ENCODE measurements at regions not wholly inside any gene's neighbourhood (a gene's known extent, or its start where the extent isn't known, plus 50 kb on each side); places are given as distances from the start of the nearest gene placed in this dataset.

- DNase-seq (ENCODE audit: unreplicated experiment) = no peak
- ChIA-PET POLR2A (no interaction called here), CTCF (interaction anchor here (0.6 to 1.1 kb wide), 2 partner anchors 210 to 955 kb away, joined by 3 read pairs; no protein-coding TSS in a partner anchor)
- TF ChIP-seq CTCF (IDR thresholded peaks at IDR 0.05; ENCODE audit: unreplicated experiment) = no peak
- BruUV-seq (replicated peaks) = no TSS peak
- Mint-ChIP-seq H3K27ac (ENCODE audit: low read depth, unreplicated experiment) (no peak overlapping the region), H3K9me3 (ENCODE audit: unreplicated experiment) (no peaks in the 10 kb centered on the region), H3K4me1 (ENCODE audit: insufficient read depth, unreplicated experiment) (peaks cover 11% of the 10 kb centered on the region), H3K36me3 (ENCODE audit: insufficient read depth, unreplicated experiment) (no peaks in the 10 kb centered on the region), H3K27me3 (ENCODE audit: insufficient read depth, unreplicated experiment) (no peaks in the 10 kb centered on the region), H3K4me3 (ENCODE audit: unreplicated experiment) (no peak overlapping the region)
- intact Hi-C loops (cut with micrococcal nuclease) = loop anchor here (5.0 kb wide), 1 partner anchor 211 kb away; the partner anchor contains the start of gene IGFBP3
These were observed 212.0 kb upstream of the IGFBP3 start for GRCh38 chr7:46133072-46133471.

- Mint-ChIP-seq H3K27me3 (ENCODE audit: insufficient read depth, unreplicated experiment) (no peaks in the 10 kb centered on the region), H3K36me3 (ENCODE audit: insufficient read depth, unreplicated experiment) (no peaks in the 10 kb centered on the region), H3K27ac (ENCODE audit: low read depth, unreplicated experiment) (no peak overlapping the region), H3K9me3 (ENCODE audit: unreplicated experiment) (no peaks in the 10 kb centered on the region), H3K4me1 (ENCODE audit: insufficient read depth, unreplicated experiment) (peaks cover 12% of the 10 kb centered on the region), H3K4me3 (ENCODE audit: unreplicated experiment) (no peak overlapping the region)
- POLR2A ChIA-PET = interaction anchor here (0.8 to 1.0 kb wide), 2 partner anchors 19 to 29 kb away, joined by 3 to 5 read pairs; no protein-coding TSS in a partner anchor
- peak; percentile 6 for DNase-seq (ENCODE audit: unreplicated experiment)
- no peak for TF ChIP-seq CTCF (IDR thresholded peaks at IDR 0.05; ENCODE audit: unreplicated experiment)
- no TSS peak for BruUV-seq (replicated peaks)
- CTCF ChIA-PET = interaction anchor here (1.9 kb wide), 2 partner anchors 21 to 38 kb away, joined by 4 to 5 read pairs; no protein-coding TSS in a partner anchor
- intact Hi-C loops (cut with micrococcal nuclease) = loop anchor here (2.0 to 5.0 kb wide), 2 partner anchors 210 to 957 kb away; partner anchors contain the start of gene IGFBP3
These were observed 211.1 kb upstream of the IGFBP3 start for GRCh38 chr7:46131916-46132795.

- TF ChIP-seq CTCF (IDR thresholded peaks at IDR 0.05; ENCODE audit: unreplicated experiment) = peak; percentile 45
- Mint-ChIP-seq H3K9me3 (ENCODE audit: unreplicated experiment) (no peaks in the 10 kb centered on the region), H3K4me1 (ENCODE audit: insufficient read depth, unreplicated experiment) (peaks cover 19% of the 10 kb centered on the region), H3K4me3 (ENCODE audit: unreplicated experiment) (no peak overlapping the region), H3K27ac (ENCODE audit: low read depth, unreplicated experiment) (no peak overlapping the region), H3K27me3 (ENCODE audit: insufficient read depth, unreplicated experiment) (no peaks in the 10 kb centered on the region), H3K36me3 (ENCODE audit: insufficient read depth, unreplicated experiment) (no peaks in the 10 kb centered on the region)
- BruUV-seq (replicated peaks) = no TSS peak
- POLR2A ChIA-PET = no interaction called here
- DNase-seq (ENCODE audit: unreplicated experiment) = peak; percentile 44
- CTCF ChIA-PET = interaction anchor here (0.6 to 1.6 kb wide), 9 partner anchors 9 to 1267 kb away, joined by 3 to 7 read pairs (median 3); no protein-coding TSS in a partner anchor
- intact Hi-C loops (cut with micrococcal nuclease) = loop anchor here (1.0 to 5.0 kb wide), 3 partner anchors 208 to 959 kb away; partner anchors contain the start of gene IGFBP3
These were observed 208.8 kb upstream of the IGFBP3 start for GRCh38 chr7:46129831-46130230.

- DNase-seq (ENCODE audit: unreplicated experiment) = no peak
- TF ChIP-seq CTCF (IDR thresholded peaks at IDR 0.05; ENCODE audit: unreplicated experiment) = no peak
- CTCF ChIA-PET = no interaction called here
- no TSS peak for BruUV-seq (replicated peaks)
- Mint-ChIP-seq H3K27ac (ENCODE audit: low read depth, unreplicated experiment) (no peak overlapping the region), H3K4me3 (ENCODE audit: unreplicated experiment) (no peak overlapping the region), H3K36me3 (ENCODE audit: insufficient read depth, unreplicated experiment) (no peaks in the 10 kb centered on the region), H3K9me3 (ENCODE audit: unreplicated experiment) (no peaks in the 10 kb centered on the region), H3K27me3 (ENCODE audit: insufficient read depth, unreplicated experiment) (no peaks in the 10 kb centered on the region), H3K4me1 (ENCODE audit: insufficient read depth, unreplicated experiment) (peaks cover 18% of the 10 kb centered on the region)
- POLR2A ChIA-PET = interaction anchor here (0.6 kb wide), 1 partner anchor 844 kb away, joined by 3 read pairs; no protein-coding TSS in a partner anchor
- intact Hi-C loops (cut with micrococcal nuclease) = no loop called here
These were observed 206.7 kb upstream of the IGFBP3 start for GRCh38 chr7:46127814-46128213.
